ENCODE measurements at regions not wholly inside any gene's neighbourhood (a gene's known extent, or its start where the extent isn't known, plus 50 kb on each side); places are given as distances from the start of the nearest gene placed in this dataset.

GRCh38 chr13:100933841-100934240, 259.2 kb upstream of the TMTC4 start:
- DNase-seq = no peak

- no peak for DNase-seq
Observed at GRCh38 chr13:100922599-100922998, 248.0 kb upstream of the TMTC4 start.

- DNase-seq = no peak
Observed at GRCh38 chr13:100921139-100921538, 246.5 kb upstream of the TMTC4 start.

- DNase-seq = no peak
Observed at GRCh38 chr13:100917011-100917410, 242.4 kb upstream of the TMTC4 start.

- no peak for DNase-seq
Observed at GRCh38 chr13:100913143-100913542, 238.5 kb upstream of the TMTC4 start.

- no peak for DNase-seq
Observed at GRCh38 chr13:100904293-100904976, 229.8 kb upstream of the TMTC4 start.

- no peak for DNase-seq
Observed at GRCh38 chr13:100899720-100900316, 225.2 kb upstream of the TMTC4 start.

- no peak for DNase-seq
Observed at GRCh38 chr13:100898431-100898830, 223.8 kb upstream of the TMTC4 start.

GRCh38 chr13:100895651-100896050, 221.1 kb upstream of the TMTC4 start:
- DNase-seq = no peak

GRCh38 chr13:100892981-100893380, 218.4 kb upstream of the TMTC4 start:
- DNase-seq = no peak

- DNase-seq = no peak
Observed at GRCh38 chr13:100890645-100891044, 216.1 kb upstream of the TMTC4 start.

GRCh38 chr13:100887729-100888151, 213.1 kb upstream of the TMTC4 start:
- no peak for DNase-seq

GRCh38 chr13:100883453-100883852, 208.9 kb upstream of the TMTC4 start:
- DNase-seq = no peak

GRCh38 chr13:100881291-100881864, 206.8 kb upstream of the TMTC4 start:
- no peak for DNase-seq

GRCh38 chr13:100880166-100880565, 205.6 kb upstream of the TMTC4 start:
- no peak for DNase-seq

GRCh38 chr13:100879255-100879654, 204.7 kb upstream of the TMTC4 start:
- DNase-seq = no peak

- DNase-seq = no peak
Observed at GRCh38 chr13:100876044-100876403, 201.4 kb upstream of the TMTC4 start.

- no peak for DNase-seq
Observed at GRCh38 chr13:100875392-100876043, 200.9 kb upstream of the TMTC4 start.

GRCh38 chr13:100872761-100873160, 198.2 kb upstream of the TMTC4 start:
- no peak for DNase-seq

GRCh38 chr13:100870898-100871297, 196.3 kb upstream of the TMTC4 start:
- DNase-seq = no peak

GRCh38 chr13:100860866-100861265, 186.3 kb upstream of the TMTC4 start:
- no peak for DNase-seq

- no peak for DNase-seq
Observed at GRCh38 chr13:100859861-100860260, 185.3 kb upstream of the TMTC4 start.

- no peak for DNase-seq
Observed at GRCh38 chr13:100855151-100855550, 180.6 kb upstream of the TMTC4 start.

GRCh38 chr13:100854006-100854405, 179.4 kb upstream of the TMTC4 start:
- DNase-seq = no peak
